SJSA1 (cell line): ENCODE measurements at regions not wholly inside any gene's neighbourhood (a gene's known extent, or its start where the extent isn't known, plus 50 kb on each side); places are given as distances from the start of the nearest gene placed in this dataset.

Experiments used
- DNase-seq, 2 experiments: peaks; one replicate each; pipeline ENCODE4 v3.0.0-alpha.2; 2015 to 2020; ENCODE audit warnings: low spot score in 2 of 2, low read depth in 1 of 2
- H3K27ac ChIP-seq: fragments of 250-450 bp; sonication (Bioruptor Pico); 2 replicates; pipeline ENCODE4 v1.5.1; 2020; ENCODE audit warnings: mild to moderate bottlenecking, moderate library complexity
- H3K27me3 ChIP-seq: fragments of 250-450 bp; sonication (Bioruptor Pico); replicated peaks from 2 replicates; pipeline ENCODE4 v1.5.1; 2020; ENCODE audit warnings: mild to moderate bottlenecking, moderate library complexity
- H3K36me3 ChIP-seq: fragments of 250-450 bp; sonication (Bioruptor Pico); 2 replicates; pipeline ENCODE4 v1.5.1; 2020; ENCODE audit warnings: mild to moderate bottlenecking
- H3K4me1 ChIP-seq: fragments of 250-450 bp; sonication (Bioruptor Pico); replicated peaks from 2 replicates; pipeline ENCODE4 v1.6.1; 2021; ENCODE audit warnings: mild to moderate bottlenecking
- H3K4me3 ChIP-seq: fragments of 250-450 bp; sonication (Bioruptor Pico); 2 replicates; pipeline ENCODE4 v1.5.1; 2020; ENCODE audit warnings: mild to moderate bottlenecking
- H3K9me3 ChIP-seq: fragments of 250-450 bp; sonication (Bioruptor Pico); replicated peaks from 2 replicates; pipeline ENCODE4 v1.5.1; 2020; ENCODE audit warnings: mild to moderate bottlenecking

DNA sequence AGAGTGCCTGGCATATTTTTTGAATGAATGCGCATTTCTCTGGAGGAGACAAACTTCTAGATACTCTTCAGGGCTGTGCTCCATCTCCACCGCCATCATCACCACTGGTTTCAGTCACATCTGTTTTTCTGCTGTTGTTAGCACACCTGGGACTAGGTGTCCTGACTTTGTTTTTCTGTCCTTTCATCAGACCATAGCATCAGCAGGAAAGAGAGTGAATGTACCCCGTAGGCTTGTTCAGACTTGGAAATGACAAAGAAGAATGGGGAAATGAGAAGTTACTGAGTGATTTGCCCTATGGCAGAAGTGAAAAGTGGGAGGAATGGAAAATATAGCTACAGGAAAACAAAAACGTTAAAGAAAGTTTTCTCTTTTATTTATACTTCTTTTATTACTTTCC lies 965.2 kb upstream of the FANCL start:
- no peak for DNase-seq
- H3K9me3 ChIP-seq: no peaks in the 10 kb centered on the region

DNA sequence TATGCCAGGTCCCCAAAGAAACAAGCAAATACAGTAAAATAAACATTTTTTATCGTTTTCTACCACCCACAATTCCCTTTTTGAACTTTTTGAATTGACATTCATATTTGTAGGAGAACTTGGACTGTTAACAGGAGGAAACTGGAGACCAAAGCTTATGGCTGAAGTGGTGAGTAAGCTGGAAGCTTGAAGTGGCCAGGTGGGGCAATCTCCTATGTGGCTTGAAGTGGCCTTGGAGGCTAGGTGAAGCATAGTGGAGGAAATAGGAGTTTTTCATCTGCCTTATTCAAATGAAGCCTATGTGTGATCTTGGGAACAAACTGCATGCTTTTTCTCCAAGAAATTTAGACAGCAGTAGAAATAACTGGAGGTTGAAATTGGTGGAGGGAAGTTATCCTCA lies 962.9 kb upstream of the FANCL start:
- Histone ChIP-seq H3K27me3 (no peaks in the 10 kb centered on the region; the same call in 1 of the 2 replicates), H3K4me3 (no peak overlapping the region), H3K9me3 (no peaks in the 10 kb centered on the region), H3K4me1 (no peaks in the 10 kb centered on the region), H3K36me3 (no peaks in the 10 kb centered on the region), H3K27ac (no peak overlapping the region)
- DNase-seq: no peak

More for the DNA sequence above, 965.2 kb upstream of the FANCL start:
- no peak overlapping the region for H3K27ac ChIP-seq
- no peaks in the 10 kb centered on the region for H3K4me1 ChIP-seq
- no peaks in the 10 kb centered on the region for H3K36me3 ChIP-seq
- H3K4me3 ChIP-seq: no peak overlapping the region
- no peaks in the 10 kb centered on the region; the same call in 1 of the 2 replicates for H3K27me3 ChIP-seq

DNA sequence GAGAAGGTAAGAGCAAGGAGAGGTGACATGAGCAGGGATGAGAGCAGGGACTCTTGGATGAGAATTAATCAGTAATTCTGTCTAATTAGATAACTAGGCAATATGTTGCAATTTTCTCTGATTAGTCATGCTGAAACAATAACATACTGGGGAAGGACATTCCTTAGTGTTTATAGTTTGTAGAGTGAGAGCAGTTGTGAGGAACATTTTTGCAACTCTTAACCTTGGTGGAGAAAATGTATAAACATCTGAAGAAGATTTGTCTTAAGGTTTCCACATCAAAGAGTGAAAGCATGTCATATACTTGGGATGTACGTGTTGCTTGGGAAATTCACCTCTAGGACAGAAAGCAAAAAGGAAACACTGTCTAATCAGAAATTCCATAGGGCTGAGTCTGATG lies 955.4 kb upstream of the FANCL start:
- Histone ChIP-seq H3K36me3 (no peaks in the 10 kb centered on the region), H3K4me3 (no peak overlapping the region)
- no peak for DNase-seq

DNA sequence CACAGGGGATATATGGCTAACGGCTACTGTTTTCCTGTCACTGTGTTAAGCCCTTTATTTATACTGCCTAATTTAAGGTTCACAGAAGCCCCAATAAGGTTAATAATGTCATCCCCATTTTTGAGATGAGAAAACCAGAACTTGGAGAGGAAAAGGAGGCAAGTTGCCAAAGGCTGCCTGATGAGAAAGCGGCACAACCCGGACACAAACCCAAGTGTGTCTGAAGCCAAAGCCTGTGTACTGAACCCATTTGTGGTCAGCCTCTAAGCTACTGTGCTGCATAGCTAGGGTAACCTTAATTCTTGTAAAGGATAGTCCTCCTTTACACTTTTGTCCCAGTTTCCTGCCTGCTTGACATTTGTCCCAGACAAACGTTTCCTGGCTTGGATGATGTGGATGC lies 954.7 kb upstream of the FANCL start:
- no peaks in the 10 kb centered on the region for H3K27me3 ChIP-seq
- no peak for DNase-seq
- no peaks in the 10 kb centered on the region for H3K36me3 ChIP-seq
- H3K9me3 ChIP-seq: no peaks in the 10 kb centered on the region
- no peaks in the 10 kb centered on the region for H3K4me1 ChIP-seq
- H3K27ac ChIP-seq: no peak overlapping the region
- no peak overlapping the region for H3K4me3 ChIP-seq

More for the DNA sequence above, 955.4 kb upstream of the FANCL start:
- H3K27me3 ChIP-seq: no peaks in the 10 kb centered on the region
- H3K4me1 ChIP-seq: no peaks in the 10 kb centered on the region
- H3K9me3 ChIP-seq: no peaks in the 10 kb centered on the region
- no peak overlapping the region for H3K27ac ChIP-seq

DNA sequence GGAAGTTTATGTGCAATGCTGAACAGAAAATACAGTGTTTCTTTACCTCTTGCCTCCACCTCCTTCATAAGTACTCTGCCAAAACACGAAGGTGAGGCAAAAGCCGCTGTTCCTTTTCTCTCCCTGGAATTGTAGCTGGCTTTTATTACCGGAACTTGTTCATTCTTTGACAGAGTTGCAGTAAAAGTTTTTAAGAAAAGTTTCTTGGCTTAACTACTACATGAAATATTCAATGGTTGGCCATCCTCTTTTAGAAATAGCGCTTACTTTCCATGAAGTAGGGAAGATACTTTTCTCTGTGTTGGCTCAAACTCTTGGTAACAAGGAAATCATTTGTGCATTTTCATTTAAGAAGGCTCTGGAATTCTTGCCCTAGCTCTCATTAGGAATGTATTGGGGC lies 950.7 kb upstream of the FANCL start:
- Histone ChIP-seq H3K27ac (no peak overlapping the region), H3K9me3 (no peaks in the 10 kb centered on the region), H3K27me3 (no peaks in the 10 kb centered on the region), H3K36me3 (no peaks in the 10 kb centered on the region), H3K4me1 (no peaks in the 10 kb centered on the region), H3K4me3 (no peak overlapping the region)
- DNase-seq: no peak

DNA sequence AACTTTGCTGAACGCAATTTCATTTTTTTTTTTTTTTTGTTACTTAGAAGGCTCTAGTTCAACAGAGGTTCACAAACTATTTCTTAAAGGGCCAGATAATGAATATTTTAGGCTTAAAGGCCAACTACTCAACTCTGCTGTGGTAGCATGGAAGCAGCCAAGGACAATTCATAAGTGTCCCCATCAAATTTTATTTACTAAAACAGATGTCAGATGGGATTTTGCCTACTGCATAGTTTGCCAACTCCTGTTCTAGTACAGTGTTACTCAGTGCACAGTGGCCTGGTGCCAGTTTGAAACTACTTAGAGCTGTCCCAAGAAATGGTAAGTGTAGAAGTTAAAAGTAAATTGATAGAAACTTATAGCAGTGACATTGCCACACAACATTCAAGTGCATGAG lies 949.4 kb upstream of the FANCL start:
- Histone ChIP-seq H3K27ac (no peak overlapping the region), H3K4me1 (no peaks in the 10 kb centered on the region), H3K27me3 (no peaks in the 10 kb centered on the region), H3K9me3 (no peaks in the 10 kb centered on the region), H3K4me3 (no peak overlapping the region), H3K36me3 (no peaks in the 10 kb centered on the region)
- no peak for DNase-seq

DNA sequence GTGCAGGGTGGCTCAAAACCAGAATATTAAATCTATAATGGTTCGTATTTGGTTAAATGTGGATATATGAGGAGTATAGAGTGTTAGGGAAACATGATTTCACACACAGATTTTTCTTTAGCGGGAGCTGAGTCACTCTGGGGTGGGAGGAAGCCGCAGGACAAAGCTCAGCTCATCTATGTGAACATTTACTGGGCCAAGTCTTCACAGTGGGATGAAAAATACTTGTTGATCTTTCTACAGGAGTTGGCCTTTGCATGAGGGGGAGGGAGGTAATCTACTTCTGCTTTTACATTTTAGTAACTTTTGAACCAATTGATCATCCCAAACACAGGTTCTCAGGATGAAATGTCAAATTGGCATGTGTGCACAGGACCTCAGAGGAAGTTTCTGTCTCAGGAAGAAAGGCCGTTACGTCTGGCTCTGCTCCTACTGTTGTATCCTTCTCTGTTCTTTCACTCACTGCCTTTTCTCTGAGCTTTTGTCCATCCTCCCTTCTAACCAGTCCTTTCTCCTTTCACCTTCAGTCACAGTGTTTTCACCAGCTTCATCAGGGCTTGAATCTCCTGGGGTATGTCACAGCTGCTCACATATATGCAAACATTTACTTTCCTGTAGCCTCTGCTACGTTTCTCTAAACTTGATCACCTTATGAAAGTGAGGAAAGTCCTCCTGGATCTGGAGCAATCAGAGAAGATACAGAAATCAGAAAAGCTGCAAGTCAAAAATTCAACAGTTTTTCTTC lies 943.3 kb upstream of the FANCL start:
- Histone ChIP-seq H3K4me3 (no peak overlapping the region), H3K36me3 (no peaks in the 10 kb centered on the region), H3K4me1 (no peaks in the 10 kb centered on the region), H3K9me3 (no peaks in the 10 kb centered on the region), H3K27me3 (no peaks in the 10 kb centered on the region), H3K27ac (no peak overlapping the region)
- DNase-seq: no peak

DNA sequence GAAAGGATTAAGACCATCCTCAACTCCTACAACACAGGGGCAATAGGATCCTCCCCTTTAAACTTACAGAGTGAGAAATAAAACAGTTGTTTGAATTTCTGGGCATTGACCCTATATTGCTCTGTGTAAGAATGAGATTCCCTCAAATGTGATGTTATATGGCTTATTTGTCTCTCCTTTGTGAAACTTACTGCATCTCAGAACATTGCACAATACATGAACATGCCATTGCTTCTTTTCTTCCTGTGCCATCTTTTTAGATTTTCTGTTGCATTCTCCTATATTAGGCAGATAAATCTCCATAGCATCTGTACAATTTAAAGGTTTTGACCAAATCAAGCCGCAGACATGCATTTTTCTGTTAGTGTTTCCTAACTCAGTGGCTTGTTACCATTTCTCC lies 941.9 kb upstream of the FANCL start:
- no peak overlapping the region for H3K4me3 ChIP-seq
- H3K27me3 ChIP-seq: no peaks in the 10 kb centered on the region
- no peak overlapping the region for H3K27ac ChIP-seq
- no peaks in the 10 kb centered on the region for H3K4me1 ChIP-seq
- no peak for DNase-seq
- no peaks in the 10 kb centered on the region for H3K36me3 ChIP-seq
- H3K9me3 ChIP-seq: no peaks in the 10 kb centered on the region

DNA sequence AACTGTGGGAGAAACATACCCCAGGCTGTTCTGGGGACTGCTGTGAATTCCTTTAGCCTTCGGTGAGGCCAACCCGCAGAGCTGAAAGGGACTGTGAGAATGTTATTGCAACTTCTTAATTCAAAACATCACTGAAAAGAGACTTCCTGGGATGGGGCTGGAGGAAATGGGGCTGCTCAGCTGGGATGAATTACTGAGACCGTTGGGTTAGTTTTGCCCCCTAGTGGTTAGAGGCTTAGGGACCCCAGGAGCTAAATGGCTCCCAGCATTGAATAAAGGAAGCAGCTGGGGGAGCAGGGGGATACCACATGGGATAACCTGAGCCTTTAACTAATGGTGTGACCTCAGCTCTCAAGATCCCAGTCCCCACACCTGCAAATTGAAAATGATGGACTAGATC lies 941.1 kb upstream of the FANCL start:
- H3K4me3 ChIP-seq: no peak overlapping the region
- H3K36me3 ChIP-seq: no peaks in the 10 kb centered on the region
- no peak overlapping the region for H3K27ac ChIP-seq
- no peaks in the 10 kb centered on the region for H3K9me3 ChIP-seq
- no peaks in the 10 kb centered on the region for H3K4me1 ChIP-seq
- peak; percentile 26 to 45 for DNase-seq
- no peaks in the 10 kb centered on the region for H3K27me3 ChIP-seq

DNA sequence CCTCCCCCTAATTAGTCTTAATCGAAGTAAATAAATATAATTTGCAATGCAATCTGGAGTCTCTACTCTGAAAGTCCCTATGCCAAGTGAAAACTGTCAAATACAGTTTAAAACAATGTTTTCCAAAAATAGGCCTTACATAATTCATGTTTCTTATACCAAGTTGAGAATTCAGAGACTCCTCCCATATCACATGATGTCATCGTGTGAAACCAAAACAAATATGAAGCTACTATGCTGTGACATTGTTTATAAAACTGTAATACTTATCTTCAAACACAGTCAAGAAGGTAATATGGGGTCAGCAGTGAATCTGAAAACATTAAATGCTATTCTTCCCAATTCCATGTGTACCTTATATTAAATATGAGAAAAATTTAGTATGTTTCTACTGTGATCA lies 940.2 kb upstream of the FANCL start:
- no peak overlapping the region for H3K4me3 ChIP-seq
- no peak overlapping the region for H3K27ac ChIP-seq
- no peaks in the 10 kb centered on the region for H3K9me3 ChIP-seq
- H3K36me3 ChIP-seq: no peaks in the 10 kb centered on the region
- H3K27me3 ChIP-seq: no peaks in the 10 kb centered on the region
- H3K4me1 ChIP-seq: no peaks in the 10 kb centered on the region
- DNase-seq: no peak

DNA sequence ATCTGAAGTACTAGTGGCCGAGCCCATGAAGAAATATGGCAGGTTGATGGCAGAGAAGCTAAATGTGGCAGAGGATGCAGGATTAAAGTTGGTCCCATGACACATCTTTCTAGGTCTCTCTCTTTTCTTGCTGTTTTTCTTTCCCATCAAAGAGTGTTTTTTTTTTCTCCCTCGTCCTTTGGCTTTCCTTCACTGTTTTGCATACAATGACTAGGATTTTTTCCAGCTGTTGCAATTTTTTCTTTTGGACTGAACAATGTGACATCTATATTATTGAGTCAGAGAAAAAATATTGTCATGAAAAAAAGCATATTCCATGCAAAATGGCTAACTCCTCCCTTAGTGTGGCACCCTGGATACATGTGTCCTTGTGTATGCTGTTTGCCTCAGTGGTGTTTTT lies 939.5 kb upstream of the FANCL start:
- no peak overlapping the region for H3K4me3 ChIP-seq
- H3K27ac ChIP-seq: no peak overlapping the region
- no peaks in the 10 kb centered on the region for H3K4me1 ChIP-seq
- no peaks in the 10 kb centered on the region for H3K27me3 ChIP-seq
- DNase-seq: no peak
- H3K36me3 ChIP-seq: no peaks in the 10 kb centered on the region
- H3K9me3 ChIP-seq: no peaks in the 10 kb centered on the region

DNA sequence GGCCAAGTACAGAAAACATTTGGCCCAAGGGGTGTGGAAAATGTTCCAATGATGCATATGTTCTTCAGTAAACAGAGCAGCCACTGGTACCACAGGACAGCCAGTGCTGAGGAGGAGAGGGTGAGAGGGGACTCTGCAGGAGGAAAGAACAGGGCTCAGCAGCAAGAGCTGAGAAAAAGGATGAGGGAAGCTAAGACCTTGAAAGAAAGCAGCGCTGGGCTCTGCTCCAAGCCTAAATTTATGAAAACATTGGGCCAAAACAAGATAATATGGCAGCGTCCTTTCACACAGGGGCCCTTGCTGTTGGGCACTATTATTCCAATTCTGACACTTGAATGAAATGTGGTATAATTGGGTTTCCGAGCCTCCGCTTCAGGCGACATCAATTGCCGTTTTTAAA lies 939.0 kb upstream of the FANCL start:
- Histone ChIP-seq H3K27me3 (no peaks in the 10 kb centered on the region), H3K36me3 (no peaks in the 10 kb centered on the region), H3K9me3 (no peaks in the 10 kb centered on the region), H3K27ac (no peak overlapping the region), H3K4me3 (no peak overlapping the region), H3K4me1 (no peaks in the 10 kb centered on the region)
- DNase-seq: no peak

DNA sequence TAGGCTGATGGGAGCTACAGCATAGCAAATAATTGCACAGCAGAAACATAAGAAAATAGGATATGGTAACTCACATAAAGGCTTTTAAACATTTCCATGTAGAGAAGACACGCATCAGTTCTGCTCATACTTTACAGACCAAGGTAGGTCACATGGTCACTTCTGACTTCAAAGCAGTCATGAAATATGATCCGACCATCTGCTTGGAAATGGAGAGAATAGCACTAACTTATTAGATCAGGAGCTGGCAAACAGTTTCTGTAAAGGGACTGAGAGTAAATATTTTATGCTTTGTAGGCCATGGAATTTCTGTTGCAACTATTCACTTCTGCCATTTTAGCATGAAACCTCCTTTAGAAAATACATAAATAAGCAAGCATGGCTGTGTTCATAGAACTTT lies 936.6 kb upstream of the FANCL start:
- Histone ChIP-seq H3K4me3 (no peak overlapping the region), H3K27me3 (no peaks in the 10 kb centered on the region), H3K9me3 (no peaks in the 10 kb centered on the region), H3K4me1 (no peaks in the 10 kb centered on the region), H3K36me3 (no peaks in the 10 kb centered on the region), H3K27ac (no peak overlapping the region)
- DNase-seq: no peak

DNA sequence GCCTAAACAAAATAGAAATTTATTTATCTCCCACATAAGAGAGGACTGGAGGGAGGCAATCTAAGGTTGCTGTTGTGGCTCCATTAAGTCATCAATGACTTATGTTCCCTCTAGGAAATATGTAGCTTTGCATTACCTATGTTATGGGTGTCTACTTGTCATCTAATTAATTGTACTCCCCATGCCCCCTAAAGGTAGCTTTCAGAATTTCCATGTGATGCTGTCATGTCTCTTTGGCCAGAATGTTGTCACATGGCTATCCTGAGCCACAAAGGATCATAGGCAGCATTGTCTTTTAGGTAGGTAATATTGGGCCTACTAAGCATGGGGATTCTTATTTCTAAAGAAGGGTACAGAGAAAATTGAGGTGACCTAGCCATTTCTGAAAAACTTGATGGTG lies 935.6 kb upstream of the FANCL start:
- Histone ChIP-seq H3K27ac (no peak overlapping the region), H3K4me3 (no peak overlapping the region), H3K27me3 (no peaks in the 10 kb centered on the region), H3K36me3 (no peaks in the 10 kb centered on the region), H3K4me1 (no peaks in the 10 kb centered on the region), H3K9me3 (no peaks in the 10 kb centered on the region)
- DNase-seq: no peak
